Mesothelial cell of epicardium (in vitro differentiated cells): ENCODE measurements at regions not wholly inside any gene's neighbourhood (a gene's known extent, or its start where the extent isn't known, plus 50 kb on each side); places are given as distances from the start of the nearest gene placed in this dataset.

ENCODE experiments used
- DNase-seq, 2 experiments: peaks; one replicate each; pipeline ENCODE4 v3.0.0; 2021; ENCODE audit warnings: low spot score in 2 of 2; ENCODE audit not compliant: unreplicated experiment in 2 of 2
- H3K27ac Mint-ChIP-seq: 2 replicates; pipeline ENCODE4 v1.8.0; 2021; ENCODE audit warnings: mixed read lengths
- H3K27me3 Mint-ChIP-seq: 2 replicates; pipeline ENCODE4 v1.8.0; 2021; ENCODE audit warnings: low read depth, mixed read lengths
- H3K36me3 Mint-ChIP-seq: 2 replicates; pipeline ENCODE4 v1.8.0; 2021; ENCODE audit warnings: mixed read lengths
- H3K4me1 Mint-ChIP-seq: 2 replicates; pipeline ENCODE4 v1.8.0; 2021; ENCODE audit warnings: mixed read lengths
- H3K4me3 Mint-ChIP-seq: 2 replicates; pipeline ENCODE4 v1.8.0; 2021; ENCODE audit warnings: mild to moderate bottlenecking, moderate library complexity, mixed read lengths
- H3K9me3 Mint-ChIP-seq: 2 replicates; pipeline ENCODE4 v1.8.0; 2021; ENCODE audit warnings: mixed read lengths
- CTCF ChIP-seq: fragments of 200-600 bp; sonication (generic); IDR thresholded peaks from one replicate; pipeline ENCODE4 v1.5.0; 2021; ENCODE audit warnings: antibody characterized with exemption; ENCODE audit not compliant: unreplicated experiment

GRCh38 chrX:140393507-140393906, 111.4 kb downstream of the SOX3 start:
- Mint-ChIP-seq H3K27ac (no peak overlapping the region), H3K36me3 (no peaks in the 10 kb centered on the region), H3K9me3 (no peaks in the 10 kb centered on the region), H3K27me3 (no peaks in the 10 kb centered on the region), H3K4me1 (no peaks in the 10 kb centered on the region), H3K4me3 (no peak overlapping the region)
- TF ChIP-seq CTCF, result no peak
- DNase-seq, result no peak

- Mint-ChIP-seq H3K27ac (no peak overlapping the region), H3K36me3 (no peaks in the 10 kb centered on the region), H3K4me3 (no peak overlapping the region), H3K9me3 (no peaks in the 10 kb centered on the region), H3K27me3 (no peaks in the 10 kb centered on the region), H3K4me1 (no peaks in the 10 kb centered on the region)
- no peak for TF ChIP-seq CTCF
- DNase-seq, result no peak
Measured at GRCh38 chrX:140391313-140391712, 113.6 kb downstream of the SOX3 start.

GRCh38 chrX:140389331-140389730, 115.5 kb downstream of the SOX3 start:
- H3K4me1 Mint-ChIP-seq, result no peaks in the 10 kb centered on the region
- no peak overlapping the region for H3K27ac Mint-ChIP-seq
- no peak for TF ChIP-seq CTCF

GRCh38 chrX:140362861-140363260, 142.0 kb downstream of the SOX3 start:
- no peak for TF ChIP-seq CTCF
- DNase-seq, result no peak
- no peak overlapping the region for H3K27ac Mint-ChIP-seq
- H3K36me3 Mint-ChIP-seq, result no peaks in the 10 kb centered on the region
- H3K4me3 Mint-ChIP-seq, result no peak overlapping the region
- H3K27me3 Mint-ChIP-seq, result peaks cover 2% of the 10 kb centered on the region
- H3K4me1 Mint-ChIP-seq, result peaks cover 9% of the 10 kb centered on the region
- H3K9me3 Mint-ChIP-seq, result no peaks in the 10 kb centered on the region

More at GRCh38 chrX:140389331-140389730, 115.5 kb downstream of the SOX3 start:
- H3K36me3 Mint-ChIP-seq, result no peaks in the 10 kb centered on the region
- no peak for DNase-seq
- H3K4me3 Mint-ChIP-seq, result no peak overlapping the region
- H3K9me3 Mint-ChIP-seq, result no peaks in the 10 kb centered on the region
- H3K27me3 Mint-ChIP-seq, result no peaks in the 10 kb centered on the region

GRCh38 chrX:140360924-140361323, 143.9 kb downstream of the SOX3 start:
- no peak for TF ChIP-seq CTCF
- no peak overlapping the region for H3K27ac Mint-ChIP-seq
- H3K4me1 Mint-ChIP-seq, result peaks cover 9% of the 10 kb centered on the region
- no peaks in the 10 kb centered on the region for H3K9me3 Mint-ChIP-seq
- peaks cover 11% of the 10 kb centered on the region for H3K27me3 Mint-ChIP-seq
- no peak for DNase-seq
- H3K4me3 Mint-ChIP-seq, result no peak overlapping the region
- H3K36me3 Mint-ChIP-seq, result no peaks in the 10 kb centered on the region

- Mint-ChIP-seq H3K4me3 (no peak overlapping the region), H3K36me3 (no peaks in the 10 kb centered on the region), H3K27me3 (peaks cover 11% of the 10 kb centered on the region), H3K9me3 (no peaks in the 10 kb centered on the region), H3K27ac (no peak overlapping the region), H3K4me1 (peaks cover 14% of the 10 kb centered on the region)
- DNase-seq, result no peak
- TF ChIP-seq CTCF, result no peak
Measured at GRCh38 chrX:140360284-140360683, 144.6 kb downstream of the SOX3 start.
